NB4 (cell line): ENCODE measurements at regions not wholly inside any gene's neighbourhood (a gene's known extent, or its start where the extent isn't known, plus 50 kb on each side); places are given as distances from the start of the nearest gene placed in this dataset.
"Not testable (repeated sequence)": the region's sequence is repeated elsewhere in the genome, so short reads cannot be mapped to it uniquely, and the experiment has no call there.

Experiments used
- CTCF ChIP-seq: IDR thresholded peaks from one replicate; pipeline ENCODE4 v1.5.1; 2012; ENCODE audit warnings: low read depth, low read length
- MAX ChIP-seq: IDR thresholded peaks from 2 replicates; pipeline ENCODE4 v1.6.1; 2011; ENCODE audit warnings: low read depth, low read length
- POLR2A ChIP-seq: IDR thresholded peaks from 2 replicates; pipeline ENCODE4 v1.6.1; 2011; ENCODE audit warnings: mild to moderate bottlenecking; ENCODE audit not compliant: insufficient read length; ENCODE audit errors: extremely low read depth

- not testable (repeated sequence) for TF ChIP-seq MAX, CTCF, POLR2A
Measured at GRCh38 chr7:142560770-142561169, 188.5 kb upstream of the PRSS1 start.
